HG02981 (cell line): ENCODE measurements at regions not wholly inside any gene's neighbourhood (a gene's known extent, or its start where the extent isn't known, plus 50 kb on each side); places are given as distances from the start of the nearest gene placed in this dataset.

Experiments used
- ATAC-seq: cut with Tn5 transposase; IDR thresholded peaks from one replicate; pipeline ENCODE4 v1.9.1; 2021; ENCODE audit warnings: mild to moderate bottlenecking, moderate library complexity; ENCODE audit not compliant: unreplicated experiment

- no peak for ATAC-seq
Observed at GRCh38 chr5:6806668-6807067, 93.4 kb downstream of the TENT4A start.

GRCh38 chr5:6808462-6808861, 95.2 kb downstream of the TENT4A start:
- no peak for ATAC-seq

- ATAC-seq: no peak
Observed at GRCh38 chr5:6810641-6811405, 97.6 kb downstream of the TENT4A start.

GRCh38 chr5:6812091-6812490, 98.9 kb downstream of the TENT4A start:
- ATAC-seq: no peak

GRCh38 chr5:6812800-6813731, 99.8 kb downstream of the TENT4A start:
- no peak for ATAC-seq

- ATAC-seq: no peak
Observed at GRCh38 chr5:6814816-6815215, 101.6 kb downstream of the TENT4A start.

- no peak for ATAC-seq
Observed at GRCh38 chr5:6818594-6819511, 105.6 kb downstream of the TENT4A start.

- no peak for ATAC-seq
Observed at GRCh38 chr5:6819521-6819920, 106.3 kb downstream of the TENT4A start.

- ATAC-seq: no peak
Observed at GRCh38 chr5:6820851-6821479, 107.7 kb downstream of the TENT4A start.

- no peak for ATAC-seq
Observed at GRCh38 chr5:6822068-6822467, 108.8 kb downstream of the TENT4A start.

- no peak for ATAC-seq
Observed at GRCh38 chr5:6822556-6823343, 109.5 kb downstream of the TENT4A start.

- ATAC-seq: no peak
Observed at GRCh38 chr5:6823996-6824395, 110.8 kb downstream of the TENT4A start.

GRCh38 chr5:6825678-6826244, 112.5 kb downstream of the TENT4A start:
- ATAC-seq: no peak

- no peak for ATAC-seq
Observed at GRCh38 chr5:6826756-6827155, 113.5 kb downstream of the TENT4A start.

- ATAC-seq: peak; percentile 89
Observed at GRCh38 chr5:6827526-6828219, 114.4 kb downstream of the TENT4A start.

GRCh38 chr5:6829150-6829784, 116.0 kb downstream of the TENT4A start:
- ATAC-seq: peak; percentile 69

GRCh38 chr5:6830643-6831239, 117.5 kb downstream of the TENT4A start:
- no peak for ATAC-seq
